RWPE1 (cell line): ENCODE measurements at regions not wholly inside any gene's neighbourhood (a gene's known extent, or its start where the extent isn't known, plus 50 kb on each side); places are given as distances from the start of the nearest gene placed in this dataset.

Source experiments
- CTCF ChIA-PET: fragments of 350-600 bp; sonication (Branson Sonifier 250); formaldehyde crosslinking; extraction: SDS; loops from one replicate; lab custom pipeline; 2021; lab: Yijun Ruan, JAX
- POLR2A ChIA-PET: fragments of 400-600 bp; formaldehyde crosslinking; extraction: SDS; loops from one replicate; lab custom pipeline; 2020; ENCODE audit warnings: antibody characterized with exemption; ENCODE audit not compliant: low non-redundant PET; lab: Yijun Ruan, JAX
- DNase-seq: peaks from one replicate; pipeline ENCODE4 v3.0.0; 2012; ENCODE audit warnings: low spot score
- H3K27ac ChIP-seq: fragments of 450-650 bp; 2 replicates; pipeline ENCODE4 v1.5.1; 2017
- TF ChIP-seq, protein P1 (sequence below): fragments of 450-650 bp; conservative IDR thresholded peaks from 2 replicates; pipeline ENCODE4 v1.5.1; 2017; ENCODE audit warnings: low read depth, mild to moderate bottlenecking

- POLR2A ChIA-PET, result no interaction called here
- CTCF ChIA-PET, result no interaction called here
- DNase-seq, result no peak
- TF ChIP-seq, protein P1, sequence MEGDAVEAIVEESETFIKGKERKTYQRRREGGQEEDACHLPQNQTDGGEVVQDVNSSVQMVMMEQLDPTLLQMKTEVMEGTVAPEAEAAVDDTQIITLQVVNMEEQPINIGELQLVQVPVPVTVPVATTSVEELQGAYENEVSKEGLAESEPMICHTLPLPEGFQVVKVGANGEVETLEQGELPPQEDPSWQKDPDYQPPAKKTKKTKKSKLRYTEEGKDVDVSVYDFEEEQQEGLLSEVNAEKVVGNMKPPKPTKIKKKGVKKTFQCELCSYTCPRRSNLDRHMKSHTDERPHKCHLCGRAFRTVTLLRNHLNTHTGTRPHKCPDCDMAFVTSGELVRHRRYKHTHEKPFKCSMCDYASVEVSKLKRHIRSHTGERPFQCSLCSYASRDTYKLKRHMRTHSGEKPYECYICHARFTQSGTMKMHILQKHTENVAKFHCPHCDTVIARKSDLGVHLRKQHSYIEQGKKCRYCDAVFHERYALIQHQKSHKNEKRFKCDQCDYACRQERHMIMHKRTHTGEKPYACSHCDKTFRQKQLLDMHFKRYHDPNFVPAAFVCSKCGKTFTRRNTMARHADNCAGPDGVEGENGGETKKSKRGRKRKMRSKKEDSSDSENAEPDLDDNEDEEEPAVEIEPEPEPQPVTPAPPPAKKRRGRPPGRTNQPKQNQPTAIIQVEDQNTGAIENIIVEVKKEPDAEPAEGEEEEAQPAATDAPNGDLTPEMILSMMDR, result no peak
- H3K27ac ChIP-seq, result no peak overlapping the region
Observed at GRCh38 chr6:125668071-125668470, 81.4 kb upstream of the HEY2 start.

- POLR2A ChIA-PET, result no interaction called here
- CTCF ChIA-PET, result no interaction called here
- DNase-seq, result no peak
- no peak overlapping the region for H3K27ac ChIP-seq
- TF ChIP-seq, protein P1, result no peak
Observed at GRCh38 chr6:125670568-125670967, 78.9 kb upstream of the HEY2 start.

GRCh38 chr6:125671323-125671722 lies 78.1 kb upstream of the HEY2 start:
- DNase-seq, result no peak
- POLR2A ChIA-PET, result no interaction called here
- CTCF ChIA-PET, result interaction anchor here (0.7 kb wide), 1 partner anchor 22 kb away, joined by 5 read pairs; no protein-coding TSS in a partner anchor
- no peak overlapping the region for H3K27ac ChIP-seq
- TF ChIP-seq, protein P1, result no peak

DNA sequence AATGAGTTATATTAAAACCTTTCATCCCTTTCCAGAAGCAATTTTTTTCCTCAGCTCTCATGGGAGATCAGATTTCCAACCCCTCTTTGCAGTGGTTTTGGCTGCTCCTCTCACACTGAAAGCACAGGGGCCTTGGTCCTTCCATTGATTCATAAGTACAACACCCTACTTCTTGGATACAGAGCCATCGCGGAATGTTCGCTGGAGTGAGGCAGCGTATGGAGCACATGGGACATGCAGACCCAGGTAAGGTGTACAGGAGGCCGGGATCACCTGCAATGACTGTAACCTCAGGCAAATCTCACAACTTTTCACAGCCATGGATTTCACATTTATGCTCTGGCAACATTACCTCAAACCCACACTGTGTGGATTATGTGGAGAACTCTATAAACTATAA lies 75.2 kb upstream of the HEY2 start:
- CTCF ChIA-PET, result interaction anchor here (0.6 kb wide), 1 partner anchor 73 kb away, joined by 3 read pairs; no protein-coding TSS in a partner anchor
- H3K27ac ChIP-seq, result no peak overlapping the region
- TF ChIP-seq, protein P1, result no peak
- POLR2A ChIA-PET, result no interaction called here
- no peak for DNase-seq

GRCh38 chr6:125678601-125679000 lies 70.8 kb upstream of the HEY2 start:
- TF ChIP-seq, protein P1, result no peak
- CTCF ChIA-PET, result interaction anchor here (0.6 kb wide), 1 partner anchor 176 kb away, joined by 3 read pairs; no protein-coding TSS in a partner anchor
- POLR2A ChIA-PET, result interaction anchor here (0.6 kb wide), 1 partner anchor 191 kb away, joined by 3 read pairs; no protein-coding TSS in a partner anchor
- H3K27ac ChIP-seq, result no peak overlapping the region
- no peak for DNase-seq

GRCh38 chr6:125679128-125679527 lies 70.3 kb upstream of the HEY2 start:
- no peak overlapping the region for H3K27ac ChIP-seq
- DNase-seq, result no peak
- ChIA-PET CTCF (interaction anchor here (0.6 kb wide), 1 partner anchor 176 kb away, joined by 3 read pairs; no protein-coding TSS in a partner anchor), POLR2A (interaction anchor here (0.6 kb wide), 1 partner anchor 191 kb away, joined by 3 read pairs; no protein-coding TSS in a partner anchor)
- TF ChIP-seq, protein P1, result no peak
